ENCODE measurements at regions not wholly inside any gene's neighbourhood (a gene's known extent, or its start where the extent isn't known, plus 50 kb on each side); places are given as distances from the start of the nearest gene placed in this dataset.
"Not testable (repeated sequence)": the region's sequence is repeated elsewhere in the genome, so short reads cannot be mapped to it uniquely, and the experiment has no call there.

GRCh38 chr11:98766903-98767302 is 253.8 kb upstream of the CNTN5 start:
- intact Hi-C loops (cut with DNase I; ENCODE audit: low total_unique reads) = no loop called here
- in situ Hi-C loops (cut with MboI; ENCODE audit: low sequenced_read_pairs in 4 of 4) = no loop called here
- H3K36me3 ChIP-seq = no peaks in the 10 kb centered on the region
- no peaks in the 10 kb centered on the region for H3K4me1 ChIP-seq
- H3K27ac ChIP-seq = no peak overlapping the region
- TF ChIP-seq POLR2A (IDR thresholded peaks at IDR 0.05) = no peak
- TF ChIP-seq CTCF (IDR thresholded peaks at IDR 0.05 in 4 of 5, conservative IDR thresholded peaks at IDR 0.05 in 1 of 5) = no peak
- H3K27me3 ChIP-seq = no peaks in the 10 kb centered on the region
- no peaks in the 10 kb centered on the region for H3K9me3 ChIP-seq
- H3K4me3 ChIP-seq = no peak overlapping the region
- ATAC-seq (no peak), DNase-seq (no peak)

GRCh38 chr11:98770046-98770445 is 250.7 kb upstream of the CNTN5 start:
- DNase-seq; H3K27ac ChIP-seq; H3K9me3 ChIP-seq; H3K4me1 ChIP-seq; intact Hi-C loops (cut with DNase I; ENCODE audit: low total_unique reads); ATAC-seq; H3K36me3 ChIP-seq; H3K27me3 ChIP-seq; H3K4me3 ChIP-seq; in situ Hi-C loops (cut with MboI; ENCODE audit: low sequenced_read_pairs in 4 of 4): not testable (repeated sequence)

GRCh38 chr11:98771791-98772190 is 249.0 kb upstream of the CNTN5 start:
- TF ChIP-seq CTCF (IDR thresholded peaks at IDR 0.05 in 4 of 5, conservative IDR thresholded peaks at IDR 0.05 in 1 of 5) (no peak), POLR2A (IDR thresholded peaks at IDR 0.05) (no peak)
- intact Hi-C loops (cut with DNase I; ENCODE audit: low total_unique reads) (no loop called here), in situ Hi-C loops (cut with MboI; ENCODE audit: low sequenced_read_pairs in 4 of 4) (no loop called here)
- no peaks in the 10 kb centered on the region for H3K27me3 ChIP-seq
- no peak overlapping the region for H3K27ac ChIP-seq
- ATAC-seq (no peak), DNase-seq (no peak)
- no peaks in the 10 kb centered on the region for H3K36me3 ChIP-seq
- H3K4me3 ChIP-seq = no peak overlapping the region
- H3K4me1 ChIP-seq = no peaks in the 10 kb centered on the region
- no peaks in the 10 kb centered on the region for H3K9me3 ChIP-seq

GRCh38 chr11:98772893-98773292 is 247.9 kb upstream of the CNTN5 start:
- no peak for DNase-seq
- H3K4me1 ChIP-seq = no peaks in the 10 kb centered on the region
- no peaks in the 10 kb centered on the region for H3K9me3 ChIP-seq
- TF ChIP-seq POLR2A (IDR thresholded peaks at IDR 0.05) = no peak
- TF ChIP-seq CTCF (IDR thresholded peaks at IDR 0.05 in 4 of 5, conservative IDR thresholded peaks at IDR 0.05 in 1 of 5) = no peak
- no peaks in the 10 kb centered on the region for H3K36me3 ChIP-seq
- H3K27ac ChIP-seq = no peak overlapping the region
- in situ Hi-C loops (cut with MboI; ENCODE audit: low sequenced_read_pairs in 4 of 4) (no loop called here), intact Hi-C loops (cut with DNase I; ENCODE audit: low total_unique reads) (no loop called here)
- H3K4me3 ChIP-seq = no peak overlapping the region
- no peak for ATAC-seq
- no peaks in the 10 kb centered on the region for H3K27me3 ChIP-seq

GRCh38 chr11:98793276-98793675 is 227.5 kb upstream of the CNTN5 start:
- Histone ChIP-seq H3K4me3 (no peak overlapping the region), H3K27me3 (no peaks in the 10 kb centered on the region), H3K4me1 (no peaks in the 10 kb centered on the region), H3K27ac (no peak overlapping the region), H3K36me3 (no peaks in the 10 kb centered on the region), H3K9me3 (no peaks in the 10 kb centered on the region)
- in situ Hi-C loops (cut with MboI; ENCODE audit: low sequenced_read_pairs in 4 of 4) = no loop called here
- DNase-seq = no peak
- no peak for TF ChIP-seq CTCF (IDR thresholded peaks at IDR 0.05 in 4 of 5, conservative IDR thresholded peaks at IDR 0.05 in 1 of 5)
- TF ChIP-seq POLR2A (IDR thresholded peaks at IDR 0.05) = no peak
- intact Hi-C loops (cut with DNase I; ENCODE audit: low total_unique reads) = no loop called here
- no peak for ATAC-seq

Measured in gastrocnemius medialis (tissue), 4 donors.